AG09309 (cell line): ENCODE measurements at regions not wholly inside any gene's neighbourhood (a gene's known extent, or its start where the extent isn't known, plus 50 kb on each side); places are given as distances from the start of the nearest gene placed in this dataset.

Source experiments
- DNase-seq: peaks from one replicate; pipeline ENCODE4 v3.0.0-alpha.2; 2010; ENCODE audit warnings: low read depth
- H3K4me3 ChIP-seq: 2 replicates; pipeline ENCODE4 v1.5.1; 2011; ENCODE audit warnings: mild to moderate bottlenecking, low read depth, low read length, moderate library complexity; ENCODE audit not compliant: control insufficient read depth
- TF ChIP-seq, protein P1 (sequence below): IDR thresholded peaks from 2 replicates; pipeline ENCODE4 v1.5.1; 2011; ENCODE audit warnings: mild to moderate bottlenecking, low read depth, low read length, inconsistent platforms; ENCODE audit not compliant: insufficient read depth, control insufficient read depth; ENCODE audit errors: missing control alignments

DNA sequence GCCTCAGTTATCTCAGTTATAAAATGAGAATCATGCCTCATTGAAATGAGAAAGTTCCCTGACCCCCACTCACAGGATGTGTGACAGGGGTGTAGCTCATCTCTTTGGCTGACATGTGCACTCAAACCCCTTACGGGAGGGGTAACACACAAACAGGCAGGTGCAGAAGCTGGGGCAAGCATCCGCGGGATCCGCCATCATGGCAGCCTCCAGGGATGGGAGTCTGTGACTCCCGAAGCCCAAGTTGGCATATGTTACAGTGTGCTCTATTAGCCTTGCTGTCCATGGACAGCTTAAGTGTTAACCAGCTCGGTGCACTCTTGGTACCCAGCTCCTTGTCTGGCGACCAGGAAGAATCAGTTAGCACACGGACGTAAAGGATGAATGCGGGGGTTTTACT lies 822.7 kb upstream of the SEMA6D start:
- DNase-seq, result no peak
- TF ChIP-seq, protein P1, sequence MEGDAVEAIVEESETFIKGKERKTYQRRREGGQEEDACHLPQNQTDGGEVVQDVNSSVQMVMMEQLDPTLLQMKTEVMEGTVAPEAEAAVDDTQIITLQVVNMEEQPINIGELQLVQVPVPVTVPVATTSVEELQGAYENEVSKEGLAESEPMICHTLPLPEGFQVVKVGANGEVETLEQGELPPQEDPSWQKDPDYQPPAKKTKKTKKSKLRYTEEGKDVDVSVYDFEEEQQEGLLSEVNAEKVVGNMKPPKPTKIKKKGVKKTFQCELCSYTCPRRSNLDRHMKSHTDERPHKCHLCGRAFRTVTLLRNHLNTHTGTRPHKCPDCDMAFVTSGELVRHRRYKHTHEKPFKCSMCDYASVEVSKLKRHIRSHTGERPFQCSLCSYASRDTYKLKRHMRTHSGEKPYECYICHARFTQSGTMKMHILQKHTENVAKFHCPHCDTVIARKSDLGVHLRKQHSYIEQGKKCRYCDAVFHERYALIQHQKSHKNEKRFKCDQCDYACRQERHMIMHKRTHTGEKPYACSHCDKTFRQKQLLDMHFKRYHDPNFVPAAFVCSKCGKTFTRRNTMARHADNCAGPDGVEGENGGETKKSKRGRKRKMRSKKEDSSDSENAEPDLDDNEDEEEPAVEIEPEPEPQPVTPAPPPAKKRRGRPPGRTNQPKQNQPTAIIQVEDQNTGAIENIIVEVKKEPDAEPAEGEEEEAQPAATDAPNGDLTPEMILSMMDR, result no peak
- no peak overlapping the region for H3K4me3 ChIP-seq

DNA sequence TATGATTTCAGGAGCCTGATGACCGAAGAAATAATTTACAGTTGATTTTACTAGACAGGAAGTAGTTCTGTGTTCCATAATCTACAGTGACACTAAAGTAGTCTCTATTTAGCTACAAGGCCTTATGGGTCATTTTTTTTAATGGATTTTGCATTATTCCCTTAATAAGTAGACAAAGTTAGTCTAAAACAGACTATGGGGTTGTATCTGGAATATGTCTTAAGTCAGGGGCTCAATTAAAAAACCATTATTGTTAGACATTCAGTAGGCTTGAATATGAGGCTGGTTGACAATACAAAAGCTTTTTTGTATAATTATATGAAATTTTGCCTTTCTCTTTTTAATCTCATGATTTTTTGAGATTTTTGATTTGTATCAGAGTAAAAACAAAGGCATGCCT lies 820.0 kb upstream of the SEMA6D start:
- no peak for DNase-seq
- TF ChIP-seq, protein P1, result no peak
- no peak overlapping the region for H3K4me3 ChIP-seq

DNA sequence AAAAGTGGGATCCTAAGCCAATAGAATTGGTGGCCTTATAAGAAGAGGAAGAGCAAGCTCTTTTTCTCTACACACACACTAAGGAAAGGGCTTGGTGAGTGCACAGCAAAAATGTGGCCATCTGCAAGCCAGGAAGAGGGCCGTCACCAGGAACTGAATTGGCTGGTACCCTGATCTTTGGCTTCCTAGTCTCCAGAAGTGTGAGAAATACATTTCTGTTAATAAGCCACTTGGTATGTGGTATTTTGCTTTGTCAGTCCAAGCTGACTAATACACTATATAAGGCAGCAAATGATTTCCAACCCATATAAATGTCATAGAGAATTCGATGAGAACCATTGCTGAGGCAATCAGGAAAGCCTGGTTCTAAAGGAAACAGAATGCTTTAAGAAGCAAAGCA lies 816.3 kb upstream of the SEMA6D start:
- H3K4me3 ChIP-seq, result no peak overlapping the region
- TF ChIP-seq, protein P1, result no peak
- DNase-seq, result no peak

DNA sequence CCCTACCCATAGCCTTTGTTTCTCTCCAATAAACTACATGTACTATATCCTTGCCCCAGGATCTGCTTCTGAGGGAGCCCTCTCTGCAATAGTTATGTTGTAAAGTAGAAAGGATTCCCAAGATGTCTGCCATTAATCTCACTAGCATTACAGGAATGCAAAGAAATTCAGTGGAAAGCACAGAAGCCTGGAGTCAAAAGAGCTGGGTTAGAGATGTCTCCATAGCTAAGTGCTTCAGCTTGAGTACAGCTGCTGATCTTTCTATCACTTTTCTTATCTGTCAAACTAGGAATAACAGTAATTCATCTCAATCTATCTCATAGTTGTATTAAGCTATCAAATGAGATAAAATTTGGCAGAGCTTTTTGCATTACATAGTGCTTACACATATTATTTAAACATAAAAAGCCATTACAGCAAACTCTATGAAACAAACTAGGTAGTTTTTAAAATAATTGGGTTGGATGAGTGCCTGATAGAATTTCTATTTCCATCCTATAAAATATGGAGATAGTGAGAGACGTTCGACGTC lies 799.5 kb upstream of the SEMA6D start:
- DNase-seq, result no peak
- TF ChIP-seq, protein P1, result no peak
- no peak overlapping the region for H3K4me3 ChIP-seq

DNA sequence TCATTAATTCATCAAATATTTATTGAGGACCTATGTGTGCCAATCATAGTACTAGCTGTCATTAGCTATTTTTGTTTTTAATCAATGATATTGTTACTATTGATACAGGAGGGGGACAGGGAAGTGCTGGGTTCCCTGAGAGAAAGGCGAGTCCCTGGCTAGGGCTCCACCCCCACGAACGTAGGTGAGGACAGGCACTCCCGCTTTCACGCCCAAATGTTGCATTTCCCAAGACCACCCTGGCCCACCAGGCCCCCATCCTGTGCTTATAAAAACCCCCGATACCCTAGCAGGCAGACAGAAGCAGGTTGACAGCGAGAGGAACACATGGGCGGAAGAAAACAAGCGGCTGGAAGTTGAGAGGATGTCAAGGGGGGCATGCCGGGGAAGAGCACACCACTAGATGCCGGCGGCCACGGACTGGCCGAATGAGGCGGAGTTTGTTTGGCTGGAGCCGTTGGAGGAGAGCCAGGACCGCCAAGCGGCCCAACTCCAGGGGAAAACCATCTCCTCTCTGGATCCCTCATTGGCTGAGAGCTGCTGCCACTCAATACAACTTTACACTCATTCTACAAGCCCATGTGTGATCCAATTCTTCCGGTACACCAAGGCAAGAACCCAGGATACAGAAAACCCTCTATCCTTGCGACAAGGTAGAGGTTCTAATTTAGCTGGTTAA lies 798.7 kb upstream of the SEMA6D start:
- DNase-seq, result no peak
- TF ChIP-seq, protein P1, result no peak
- H3K4me3 ChIP-seq, result no peak overlapping the region

DNA sequence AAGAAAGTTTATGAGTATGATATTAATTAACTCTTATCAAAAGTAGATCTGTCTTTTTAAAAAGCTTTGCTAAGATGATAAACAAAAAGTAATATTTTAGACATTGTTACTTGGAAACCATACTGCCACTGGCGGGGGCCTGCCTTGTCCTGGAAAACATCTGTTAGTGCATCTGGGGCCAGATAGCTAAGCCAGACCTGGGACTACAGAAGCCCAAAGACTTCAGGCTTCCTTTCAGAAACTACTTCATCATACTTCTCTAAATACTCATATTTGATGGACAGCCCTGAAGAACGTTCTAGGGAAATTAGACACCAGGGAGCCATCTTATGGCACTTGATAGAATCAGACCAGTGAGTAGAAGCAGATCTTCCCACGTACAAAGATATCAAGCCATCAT lies 795.4 kb upstream of the SEMA6D start:
- no peak overlapping the region for H3K4me3 ChIP-seq
- no peak for DNase-seq
- TF ChIP-seq, protein P1, result no peak

DNA sequence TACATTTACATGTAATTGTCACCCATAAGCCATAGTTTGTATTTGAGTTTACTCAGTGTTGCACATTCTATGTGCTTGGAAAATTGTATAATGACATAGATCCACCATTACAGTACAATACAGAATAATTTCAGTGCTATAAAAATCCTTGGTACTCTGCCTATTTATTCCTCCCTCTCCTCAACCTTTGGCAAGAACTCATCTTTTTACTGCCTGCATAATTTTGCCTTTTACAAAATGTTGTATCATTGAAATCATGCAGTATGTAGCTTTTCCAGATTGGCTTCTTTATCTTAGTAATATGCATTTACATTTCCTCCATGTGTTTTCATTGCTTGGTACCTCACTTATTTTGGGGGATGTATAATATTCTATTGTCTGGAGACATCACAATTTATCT lies 786.9 kb upstream of the SEMA6D start:
- TF ChIP-seq, protein P1, result no peak
- no peak for DNase-seq
- H3K4me3 ChIP-seq, result no peak overlapping the region
